ENCODE measurements at regions not wholly inside any gene's neighbourhood (a gene's known extent, or its start where the extent isn't known, plus 50 kb on each side); places are given as distances from the start of the nearest gene placed in this dataset.

- H3K14ac ChIP-seq (replicated peaks; ENCODE audit: low read depth, low read length), result no peak overlapping the region
- H2BK120ac ChIP-seq (ENCODE audit: low read depth, low read length), result no peak overlapping the region
- no peak overlapping the region for H2BK20ac ChIP-seq (ENCODE audit: low read depth, low read length)
- no peaks in the 10 kb centered on the region for H3K4me1 ChIP-seq (ENCODE audit: control insufficient read depth, insufficient read depth, low read length)
- H4K8ac ChIP-seq (ENCODE audit: low read depth in 2 of 2, low read length in 2 of 2), result no peak overlapping the region
- H4K91ac ChIP-seq (ENCODE audit: insufficient read depth, low read depth, low read length), result no peak overlapping the region
- H3K36me3 ChIP-seq (ENCODE audit: control insufficient read depth, insufficient read depth, low read length), result no peaks in the 10 kb centered on the region
- no peak overlapping the region for H2AK9ac ChIP-seq (replicated peaks; ENCODE audit: low read depth, low read length, poor library complexity)
- in situ Hi-C loops (cut with MboI; ENCODE audit: low sequenced_read_pairs), result loop anchor here (5.0 kb wide), 2 partner anchors 1456 to 1671 kb away; no protein-coding TSS in a partner anchor
- DNase-seq, result no peak
- no peak overlapping the region for H2AFZ ChIP-seq (replicated peaks; ENCODE audit: low read length, poor library complexity)
- H3K9ac ChIP-seq (ENCODE audit: low read depth, low read length), result no peak overlapping the region
- H3K4ac ChIP-seq (ENCODE audit: low read depth, low read length), result no peak overlapping the region
- H4K20me1 ChIP-seq (ENCODE audit: insufficient read depth, low read length), result no peaks in the 10 kb centered on the region
- H3K79me1 ChIP-seq (ENCODE audit: low read depth in 1 of 2, low read length in 2 of 2), result no peaks in the 10 kb centered on the region
- no peak overlapping the region for H4K5ac ChIP-seq (ENCODE audit: low read depth, low read length)
- ChIA-PET POLR2A (ENCODE audit: unreplicated experiment) (no interaction called here), CTCF (interaction anchor here (0.6 kb wide), 1 partner anchor 741 kb away, joined by 3 read pairs; no protein-coding TSS in a partner anchor)
- no peak overlapping the region for H3K18ac ChIP-seq (ENCODE audit: low read depth, low read length)
- H3K4me2 ChIP-seq (ENCODE audit: low read depth, low read length), result no peak overlapping the region
- H2BK15ac ChIP-seq (ENCODE audit: low read depth, low read length), result no peak overlapping the region
- TF ChIP-seq RAD21 (IDR thresholded peaks at IDR 0.05; ENCODE audit: low read length), result no peak
- TF ChIP-seq CHD1 (IDR thresholded peaks at IDR 0.05; ENCODE audit: low read depth, low read length), result no peak
- no peak for TF ChIP-seq CTCF (conservative IDR thresholded peaks at IDR 0.05; ENCODE audit: low read depth, low read length)
- TF ChIP-seq RCOR1 (IDR thresholded peaks at IDR 0.05; ENCODE audit: insufficient replicate concordance, low read length), result no peak
- TF ChIP-seq CEBPB (IDR thresholded peaks at IDR 0.05; ENCODE audit: low read depth, low read length), result no peak
- TF ChIP-seq MAFK (IDR thresholded peaks at IDR 0.05; ENCODE audit: low read depth, low read length), result no peak
- no peak for TF ChIP-seq RFX5 (IDR thresholded peaks at IDR 0.05; ENCODE audit: low read depth, low read length)
- no peak for TF ChIP-seq FOS (IDR thresholded peaks at IDR 0.05; ENCODE audit: low read depth, low read length)
- no peak for TF ChIP-seq POLR2A (IDR thresholded peaks at IDR 0.05; ENCODE audit: low read depth, low read length)
- no peak for TF ChIP-seq ELK1 (IDR thresholded peaks at IDR 0.05; ENCODE audit: borderline replicate concordance, low read depth, low read length)
- no peak for TF ChIP-seq NFE2L2 (IDR thresholded peaks at IDR 0.05; ENCODE audit: low read depth, low read length)
- TF ChIP-seq BHLHE40 (IDR thresholded peaks at IDR 0.05; ENCODE audit: low read depth, low read length), result no peak
- no peak for TF ChIP-seq MAZ (IDR thresholded peaks at IDR 0.05; ENCODE audit: borderline replicate concordance, low read depth, low read length)
- TF ChIP-seq USF2 (IDR thresholded peaks at IDR 0.05; ENCODE audit: low read depth, low read length), result no peak
- TF ChIP-seq SMC3 (IDR thresholded peaks at IDR 0.05; ENCODE audit: low read depth, low read length), result no peak
- no peak for TF ChIP-seq MXI1 (IDR thresholded peaks at IDR 0.05; ENCODE audit: borderline replicate concordance, low read depth, low read length)
- H3K27me3 ChIP-seq (ENCODE audit: control insufficient read depth, insufficient read depth, low read length), result no peaks in the 10 kb centered on the region
- no peak overlapping the region for H3K56ac ChIP-seq (ENCODE audit: extremely low read depth, insufficient read depth, low read length)
- no TSS peak for BruUV-seq (replicated peaks)
- dilution Hi-C loops (cut with HindIII; ENCODE audit: low sequenced_read_pairs, unreplicated experiment), result no loop called here
- H2BK5ac ChIP-seq (ENCODE audit: low read depth, low read length, poor library complexity, severe bottlenecking), result no peak overlapping the region
- no peak overlapping the region for H3K27ac ChIP-seq (ENCODE audit: insufficient read depth, low read length)
- intact Hi-C loops (cut with micrococcal nuclease), result no loop called here
- no peak overlapping the region for H3K23ac ChIP-seq (ENCODE audit: low read depth, low read length)
- no peak overlapping the region for H3K4me3 ChIP-seq (ENCODE audit: insufficient read depth, low read depth, low read length)
- no peaks in the 10 kb centered on the region for H3K9me3 ChIP-seq (ENCODE audit: control insufficient read depth, insufficient read depth, low read length)
- H3K9me1 ChIP-seq (ENCODE audit: insufficient read depth, low read length), result no peaks in the 10 kb centered on the region
- no peak overlapping the region for H2AK5ac ChIP-seq (ENCODE audit: low read depth, low read length)
- ATAC-seq (ENCODE audit: low read depth), result no peak
- WGBS, 2 experiments (ENCODE audit: extremely low coverage in 2 of 2, insufficient read length in 1 of 2), result 100% methylated on average over 1 of the region's 3 CpGs; no CpG with 5 or more reads in 1 of the 2 experiments
Observed at GRCh38 chr20:41735949-41736348, 117.8 kb upstream of the CHD6 start.
